ENCODE measurements at regions not wholly inside any gene's neighbourhood (a gene's known extent, or its start where the extent isn't known, plus 50 kb on each side); places are given as distances from the start of the nearest gene placed in this dataset.

GRCh38 chr5:35365758-35366157 lies 135.5 kb upstream of the PRLR start:
- H3K4me3 ChIP-seq (ENCODE audit: low read depth, low read length) = no peak overlapping the region
- no peaks in the 10 kb centered on the region for H3K9me3 ChIP-seq
- no peak for DNase-seq
- no peaks in the 10 kb centered on the region for H3K36me3 ChIP-seq
- no peak for TF ChIP-seq CTCF (IDR thresholded peaks at IDR 0.05; ENCODE audit: low read depth, low read length)
- no peaks in the 10 kb centered on the region for H3K27me3 ChIP-seq
- H3K4me1 ChIP-seq = no peaks in the 10 kb centered on the region

GRCh38 chr5:35364350-35364749 lies 134.1 kb upstream of the PRLR start:
- no peaks in the 10 kb centered on the region for H3K4me1 ChIP-seq
- H3K4me3 ChIP-seq (ENCODE audit: low read depth, low read length) = no peak overlapping the region
- DNase-seq = no peak
- no peaks in the 10 kb centered on the region for H3K27me3 ChIP-seq
- TF ChIP-seq CTCF (IDR thresholded peaks at IDR 0.05; ENCODE audit: low read depth, low read length) = no peak
- H3K9me3 ChIP-seq = no peaks in the 10 kb centered on the region
- H3K36me3 ChIP-seq = no peaks in the 10 kb centered on the region

- Histone ChIP-seq H3K4me1 (no peaks in the 10 kb centered on the region), H3K36me3 (no peaks in the 10 kb centered on the region), H3K9me3 (no peaks in the 10 kb centered on the region), H3K4me3 (ENCODE audit: low read depth, low read length) (no peak overlapping the region), H3K27me3 (no peaks in the 10 kb centered on the region)
- no peak for TF ChIP-seq CTCF (IDR thresholded peaks at IDR 0.05; ENCODE audit: low read depth, low read length)
- no peak for DNase-seq
Observed at GRCh38 chr5:35363387-35363965, 133.2 kb upstream of the PRLR start.

- H3K27me3 ChIP-seq = no peaks in the 10 kb centered on the region
- TF ChIP-seq CTCF (IDR thresholded peaks at IDR 0.05; ENCODE audit: low read depth, low read length) = no peak
- DNase-seq = no peak
- H3K9me3 ChIP-seq = no peaks in the 10 kb centered on the region
- H3K4me1 ChIP-seq = no peaks in the 10 kb centered on the region
- no peak overlapping the region for H3K4me3 ChIP-seq (ENCODE audit: low read depth, low read length)
- no peaks in the 10 kb centered on the region for H3K36me3 ChIP-seq
Observed at GRCh38 chr5:35362772-35363171, 132.5 kb upstream of the PRLR start.

GRCh38 chr5:35360671-35361070 lies 130.4 kb upstream of the PRLR start:
- no peaks in the 10 kb centered on the region for H3K9me3 ChIP-seq
- H3K4me1 ChIP-seq = no peaks in the 10 kb centered on the region
- no peak for DNase-seq
- no peak for TF ChIP-seq CTCF (IDR thresholded peaks at IDR 0.05; ENCODE audit: low read depth, low read length)
- no peaks in the 10 kb centered on the region for H3K27me3 ChIP-seq
- no peaks in the 10 kb centered on the region for H3K36me3 ChIP-seq
- no peak overlapping the region for H3K4me3 ChIP-seq (ENCODE audit: low read depth, low read length)

- no peaks in the 10 kb centered on the region for H3K4me1 ChIP-seq
- H3K27me3 ChIP-seq = no peaks in the 10 kb centered on the region
- no peak overlapping the region for H3K4me3 ChIP-seq (ENCODE audit: low read depth, low read length)
- no peak for TF ChIP-seq CTCF (IDR thresholded peaks at IDR 0.05; ENCODE audit: low read depth, low read length)
- no peaks in the 10 kb centered on the region for H3K9me3 ChIP-seq
- H3K36me3 ChIP-seq = no peaks in the 10 kb centered on the region
- DNase-seq = no peak
Observed at GRCh38 chr5:35359859-35360258, 129.6 kb upstream of the PRLR start.
